AG09309 (cell line): ENCODE measurements at regions not wholly inside any gene's neighbourhood (a gene's known extent, or its start where the extent isn't known, plus 50 kb on each side); places are given as distances from the start of the nearest gene placed in this dataset.

Source experiments
- DNase-seq: peaks from one replicate; pipeline ENCODE4 v3.0.0-alpha.2; 2010; ENCODE audit warnings: low read depth
- H3K4me3 ChIP-seq: 2 replicates; pipeline ENCODE4 v1.5.1; 2011; ENCODE audit warnings: mild to moderate bottlenecking, low read depth, low read length, moderate library complexity; ENCODE audit not compliant: control insufficient read depth
- TF ChIP-seq, protein P1 (sequence below): IDR thresholded peaks from 2 replicates; pipeline ENCODE4 v1.5.1; 2011; ENCODE audit warnings: mild to moderate bottlenecking, low read depth, low read length, inconsistent platforms; ENCODE audit not compliant: insufficient read depth, control insufficient read depth; ENCODE audit errors: missing control alignments

- TF ChIP-seq, protein P1, sequence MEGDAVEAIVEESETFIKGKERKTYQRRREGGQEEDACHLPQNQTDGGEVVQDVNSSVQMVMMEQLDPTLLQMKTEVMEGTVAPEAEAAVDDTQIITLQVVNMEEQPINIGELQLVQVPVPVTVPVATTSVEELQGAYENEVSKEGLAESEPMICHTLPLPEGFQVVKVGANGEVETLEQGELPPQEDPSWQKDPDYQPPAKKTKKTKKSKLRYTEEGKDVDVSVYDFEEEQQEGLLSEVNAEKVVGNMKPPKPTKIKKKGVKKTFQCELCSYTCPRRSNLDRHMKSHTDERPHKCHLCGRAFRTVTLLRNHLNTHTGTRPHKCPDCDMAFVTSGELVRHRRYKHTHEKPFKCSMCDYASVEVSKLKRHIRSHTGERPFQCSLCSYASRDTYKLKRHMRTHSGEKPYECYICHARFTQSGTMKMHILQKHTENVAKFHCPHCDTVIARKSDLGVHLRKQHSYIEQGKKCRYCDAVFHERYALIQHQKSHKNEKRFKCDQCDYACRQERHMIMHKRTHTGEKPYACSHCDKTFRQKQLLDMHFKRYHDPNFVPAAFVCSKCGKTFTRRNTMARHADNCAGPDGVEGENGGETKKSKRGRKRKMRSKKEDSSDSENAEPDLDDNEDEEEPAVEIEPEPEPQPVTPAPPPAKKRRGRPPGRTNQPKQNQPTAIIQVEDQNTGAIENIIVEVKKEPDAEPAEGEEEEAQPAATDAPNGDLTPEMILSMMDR = no peak
- H3K4me3 ChIP-seq = no peak overlapping the region
- DNase-seq = no peak
These were observed 69.7 kb downstream of the CMAS start for GRCh38 chr12:22115711-22116110.

- no peak for DNase-seq
- TF ChIP-seq, protein P1 = no peak
- no peak overlapping the region for H3K4me3 ChIP-seq
These were observed 70.4 kb downstream of the CMAS start for GRCh38 chr12:22116376-22116775.

DNA sequence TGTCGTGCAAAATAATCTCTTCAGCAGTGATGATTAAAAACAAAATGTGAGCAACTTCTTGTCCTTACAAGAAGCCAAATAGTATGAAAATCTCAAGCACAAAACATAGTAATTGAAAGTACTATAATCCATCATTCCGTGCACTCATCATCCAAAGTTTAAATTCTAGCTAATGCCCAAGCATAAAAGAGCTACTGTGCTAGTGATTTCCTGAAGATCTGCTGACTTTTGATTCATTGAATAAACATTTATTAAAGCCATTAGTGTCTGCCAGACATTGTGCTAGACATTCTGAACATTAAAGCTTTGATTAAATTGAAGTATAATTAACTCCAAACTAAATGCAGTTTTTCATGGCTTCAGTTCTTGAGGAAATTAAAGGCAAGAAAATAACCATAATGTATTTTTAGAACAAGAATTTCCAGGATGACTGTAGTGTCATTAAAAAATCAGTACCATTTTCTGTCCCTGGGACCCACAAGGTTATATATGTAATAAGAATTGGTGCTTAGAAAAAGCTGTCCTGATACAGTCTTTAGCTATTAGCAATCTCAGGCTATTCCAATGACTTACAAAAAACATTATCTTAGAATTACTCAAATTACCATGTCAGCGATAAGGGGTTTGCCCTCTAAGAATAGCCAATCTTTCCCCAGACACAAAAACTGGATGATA is 71.7 kb downstream of the CMAS start:
- TF ChIP-seq, protein P1 = no peak
- H3K4me3 ChIP-seq = no peak overlapping the region
- no peak for DNase-seq

DNA sequence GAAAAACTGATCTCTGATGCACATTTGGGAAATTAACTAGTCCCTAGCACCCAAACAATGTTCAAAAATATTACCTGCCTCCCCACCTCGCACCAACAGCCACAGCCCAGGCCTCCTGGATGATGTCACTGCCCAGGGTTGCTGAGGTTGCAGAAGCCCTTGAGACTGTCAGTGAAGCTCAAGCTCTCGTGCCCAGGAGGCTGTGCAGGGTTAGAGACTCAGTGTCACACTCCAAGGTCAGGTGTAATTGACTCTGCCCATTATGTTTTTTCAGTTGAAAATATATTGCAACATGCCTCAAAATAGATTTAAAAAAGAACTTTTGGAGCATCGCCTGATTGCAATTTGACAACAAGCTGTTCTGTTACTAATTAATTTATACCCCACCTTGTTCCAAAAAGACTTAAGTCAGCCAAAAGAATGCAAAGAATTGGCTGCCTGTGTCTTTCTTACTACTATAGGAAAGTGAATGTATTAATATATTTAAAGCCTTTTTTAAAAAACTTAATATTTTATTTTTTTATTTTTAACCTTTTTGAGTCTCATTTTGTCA is 72.3 kb downstream of the CMAS start:
- H3K4me3 ChIP-seq = no peak overlapping the region
- TF ChIP-seq, protein P1 = no peak

GRCh38 chr12:22121224-22121623 is 75.2 kb downstream of the CMAS start:
- DNase-seq = no peak
- no peak overlapping the region for H3K4me3 ChIP-seq
- TF ChIP-seq, protein P1 = peak; percentile 27

More for the DNA sequence above, 72.3 kb downstream of the CMAS start:
- no peak for DNase-seq

DNA sequence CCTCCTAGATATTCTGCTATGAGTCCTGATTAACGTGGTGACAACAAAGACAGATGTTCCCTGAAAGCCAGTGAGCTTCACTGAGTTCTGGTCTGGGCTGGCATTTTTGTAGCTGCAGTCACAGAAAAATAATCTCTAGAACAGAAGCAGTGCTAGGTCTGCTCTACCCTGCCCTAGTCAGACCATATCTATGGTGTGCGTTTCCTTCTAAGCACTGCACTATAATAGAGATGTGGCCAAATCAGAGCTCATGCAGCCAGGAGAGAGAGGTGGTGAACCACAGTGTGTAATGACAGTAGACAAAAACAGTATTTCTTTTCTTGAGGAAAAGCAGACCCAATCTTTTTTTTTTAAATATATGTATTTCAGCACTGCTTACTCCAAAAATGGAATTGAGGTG is 76.3 kb downstream of the CMAS start:
- no peak for DNase-seq
- TF ChIP-seq, protein P1 = no peak
- H3K4me3 ChIP-seq = no peak overlapping the region
